Limb (tissue), 2 donors: ENCODE measurements at regions not wholly inside any gene's neighbourhood (a gene's known extent, or its start where the extent isn't known, plus 50 kb on each side); places are given as distances from the start of the nearest gene placed in this dataset.

Source experiments
- DNase-seq, 2 donors: peaks; one replicate each; pipeline ENCODE4 v3.0.0-alpha.2; 2016; ENCODE audit errors: extremely low spot score in 2 of 2

DNA sequence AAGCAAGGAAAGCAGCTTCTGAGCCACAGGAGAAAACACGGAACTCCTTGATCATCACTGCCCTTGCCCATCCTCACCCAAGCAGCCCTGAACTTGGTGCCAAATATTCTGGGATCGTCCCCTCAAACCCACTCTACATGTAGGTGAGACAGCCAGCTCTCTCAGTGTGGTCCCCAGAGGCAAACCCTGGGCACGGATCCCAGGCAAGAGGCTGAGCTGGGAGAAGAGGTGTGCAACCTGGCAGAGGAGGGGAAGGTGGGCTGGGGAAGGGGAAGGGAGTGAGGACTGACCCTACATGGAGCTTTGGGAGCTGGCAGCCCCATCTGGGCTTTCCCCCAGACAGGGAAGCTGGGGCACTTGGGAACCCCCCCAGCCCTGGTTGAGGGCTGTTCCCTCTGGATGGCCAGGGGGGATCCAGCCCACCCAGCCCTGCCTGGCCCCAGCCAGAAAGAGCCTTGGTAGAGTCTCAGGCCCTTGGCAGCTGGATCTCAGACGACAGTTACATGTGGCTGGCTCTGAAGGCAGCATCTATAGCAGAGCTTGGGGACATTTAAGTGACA, 186.2 kb upstream of the CST7 start:
- DNase-seq, result peak in 1 of 2 donors; percentile 25

DNA sequence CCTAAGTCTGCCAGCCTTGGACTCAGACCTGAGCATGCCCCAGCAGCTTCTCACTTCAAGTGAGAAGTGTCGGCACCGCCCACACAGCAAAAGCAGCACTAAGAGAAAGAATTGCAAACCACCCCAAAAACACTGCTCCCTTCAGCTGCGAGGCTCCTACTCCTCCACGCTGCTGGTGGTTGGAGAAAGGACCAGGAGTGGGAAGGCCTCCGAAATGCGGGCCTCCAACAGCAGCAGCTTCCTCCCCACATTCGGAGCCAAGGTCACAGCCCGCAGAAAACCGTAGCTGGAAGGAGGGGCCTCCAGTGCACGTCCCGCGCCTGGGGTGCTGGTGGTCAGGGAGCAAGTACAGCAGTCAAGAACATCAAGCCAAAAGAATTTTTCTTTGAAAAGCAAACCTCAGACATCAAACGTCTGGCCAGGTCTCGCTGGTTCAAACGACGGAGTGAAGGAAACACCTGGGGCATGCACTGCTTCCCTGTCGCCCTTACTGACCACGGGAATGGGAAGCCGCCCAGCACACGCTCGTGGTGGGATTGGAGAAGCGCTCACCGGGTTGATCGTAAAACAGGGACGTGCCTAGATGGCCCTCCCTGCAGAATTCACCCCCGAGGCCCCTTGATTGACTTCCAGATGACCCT, 185.6 kb upstream of the CST7 start:
- peak in 1 of 2 donors; percentile 27 for DNase-seq

DNA sequence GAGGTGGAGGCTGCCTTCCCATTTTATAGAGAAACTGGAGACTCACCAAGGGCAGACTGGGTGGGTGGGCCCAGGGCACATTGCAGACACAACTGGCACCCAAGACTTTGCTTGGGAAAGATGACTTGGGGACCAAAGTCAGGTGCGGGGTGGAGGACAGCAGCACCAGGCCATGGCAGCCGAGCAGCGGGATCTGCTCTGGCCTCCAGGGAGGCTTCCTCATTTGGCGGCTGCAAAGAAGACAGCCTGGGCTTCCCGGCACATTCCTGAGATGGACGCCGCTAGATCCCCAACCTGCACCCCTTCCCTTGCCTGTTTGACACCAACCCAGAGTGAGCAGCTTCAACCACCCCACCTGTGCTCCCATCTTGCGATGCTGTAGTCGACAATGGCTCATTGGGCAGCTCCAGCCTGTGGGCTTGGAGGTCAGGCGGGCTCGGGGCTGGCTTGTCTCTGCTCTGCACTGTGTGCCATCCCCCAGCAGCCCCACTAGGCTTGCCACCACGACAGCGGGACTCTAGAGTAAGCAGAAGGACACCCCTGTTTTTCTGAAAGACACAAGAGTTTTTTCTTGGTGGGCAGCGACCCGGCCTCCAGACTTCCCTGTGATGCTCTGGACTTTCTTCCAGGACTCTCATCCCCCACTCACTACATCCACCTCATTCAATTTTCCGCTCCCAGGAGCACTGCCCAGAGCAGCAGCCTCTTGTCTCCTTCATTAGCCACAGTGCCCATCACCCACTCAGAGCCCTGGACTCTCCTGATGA, 184.9 kb upstream of the CST7 start:
- DNase-seq, result no peak

DNA sequence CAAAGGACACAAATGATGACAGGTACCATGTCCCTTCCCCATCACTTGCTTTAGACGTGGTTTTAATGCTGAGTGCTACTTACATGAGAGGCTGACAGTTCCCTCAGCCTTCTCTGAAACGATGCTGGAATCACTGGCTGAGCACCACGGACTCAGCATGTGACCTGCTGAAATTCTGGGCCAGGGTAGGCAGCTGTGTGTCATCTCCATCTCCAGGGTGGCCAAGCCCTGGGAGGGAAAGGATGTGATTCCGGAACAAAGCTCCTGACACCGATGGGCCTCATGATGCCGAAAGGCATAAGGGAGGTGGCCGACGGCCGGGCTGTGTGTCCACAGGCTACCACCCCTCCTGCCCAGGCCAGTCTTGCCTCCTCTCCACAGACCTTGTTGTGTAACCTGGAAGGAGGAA, 184.3 kb upstream of the CST7 start:
- DNase-seq, result no peak

DNA sequence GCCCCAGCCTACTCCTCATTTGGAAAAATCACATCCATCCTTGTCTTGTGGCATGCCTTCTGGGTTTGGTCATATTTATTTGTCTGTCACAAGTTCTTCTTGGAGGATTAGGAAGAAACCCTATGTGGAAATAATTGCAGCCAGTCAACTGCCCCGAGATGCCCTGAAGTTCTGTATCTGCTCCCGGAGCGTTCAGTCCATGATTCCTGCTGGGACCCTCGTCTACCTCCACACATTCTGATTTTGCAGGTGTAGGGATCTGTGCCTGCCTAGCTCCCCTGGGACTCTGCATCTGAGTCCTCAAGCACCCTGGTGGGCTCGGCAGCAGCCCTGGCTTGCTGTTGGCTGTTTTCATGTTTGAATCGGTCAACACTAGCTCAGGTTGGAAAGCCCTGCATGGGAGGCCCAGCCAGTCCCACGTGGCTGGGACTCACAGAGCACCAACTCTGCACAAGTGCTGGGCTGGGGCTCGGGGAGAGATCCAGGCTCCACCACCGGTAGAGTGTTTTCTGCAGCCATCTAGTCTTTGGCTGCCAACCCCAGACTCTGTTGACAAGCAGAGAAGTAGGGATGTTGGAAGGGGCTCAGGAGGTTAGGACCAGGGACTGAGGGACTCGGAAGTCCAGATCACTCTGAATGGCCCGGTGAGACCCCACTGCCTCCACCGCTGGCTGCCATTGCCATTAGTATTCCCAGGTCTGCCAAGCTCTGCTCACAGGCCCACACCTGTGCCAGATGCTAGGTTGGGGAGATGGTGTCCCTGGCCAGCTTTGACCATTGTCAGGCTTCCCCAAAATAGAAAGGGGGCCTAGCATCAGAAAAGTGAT, 183.5 kb upstream of the CST7 start:
- peak in 1 of 2 donors; percentile 11 for DNase-seq

DNA sequence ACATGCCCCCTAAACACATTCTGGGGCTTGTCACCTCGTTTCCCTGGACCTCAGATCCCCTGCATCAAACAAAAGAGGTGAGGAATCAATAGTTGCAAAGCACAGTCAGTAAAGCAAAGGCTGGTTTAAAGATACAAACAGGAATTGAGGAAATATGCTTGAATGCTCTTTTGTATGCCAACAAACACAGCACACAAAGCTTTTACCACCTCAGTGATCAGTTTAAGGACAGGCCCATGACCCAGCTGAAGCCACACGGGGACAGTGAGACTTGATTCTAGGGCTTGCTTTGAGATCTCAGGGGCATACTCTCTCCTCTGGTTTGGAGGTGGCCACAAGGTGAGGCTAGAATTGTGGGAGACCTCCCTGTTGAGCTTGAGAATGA, 182.9 kb upstream of the CST7 start:
- no peak for DNase-seq

DNA sequence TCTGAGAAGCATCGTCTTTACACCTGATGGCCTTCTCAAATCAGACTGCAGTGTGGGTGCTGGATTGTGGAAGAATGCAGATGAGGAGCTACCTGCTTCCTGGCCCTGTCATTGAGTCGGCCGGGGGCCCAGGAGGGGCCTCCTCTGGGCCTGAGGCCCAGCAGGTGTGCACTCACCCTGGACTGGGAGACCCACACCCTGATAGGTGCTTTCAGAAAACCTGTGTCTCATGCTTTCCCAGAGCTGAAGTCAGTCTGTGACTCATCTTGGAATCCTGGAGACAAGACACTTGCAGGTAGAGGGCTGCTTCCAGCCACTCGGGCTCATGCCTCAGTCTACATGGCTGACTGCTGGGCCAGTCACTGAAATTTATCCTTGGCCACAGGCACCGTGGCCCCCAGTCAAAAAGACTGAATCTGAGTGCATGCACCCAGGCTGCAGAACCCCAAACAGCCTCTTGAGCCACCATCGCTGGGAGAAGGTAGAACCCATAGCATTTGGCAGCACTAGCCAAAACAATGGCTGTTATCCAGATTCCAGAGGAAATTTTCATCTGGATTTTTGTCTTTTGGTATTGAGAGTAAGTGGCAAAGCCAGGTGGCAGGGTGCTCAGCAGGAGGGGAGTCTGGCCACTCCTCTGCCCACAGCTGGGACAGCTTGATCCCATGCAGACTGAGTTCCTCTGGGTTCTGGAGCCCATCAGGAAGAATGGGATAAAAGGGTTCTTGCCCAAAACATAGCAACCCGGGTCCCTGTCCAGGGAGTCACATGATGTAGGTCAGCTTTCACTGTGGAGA, 182.0 kb upstream of the CST7 start:
- DNase-seq, result peak in 1 of 2 donors; percentile 12

DNA sequence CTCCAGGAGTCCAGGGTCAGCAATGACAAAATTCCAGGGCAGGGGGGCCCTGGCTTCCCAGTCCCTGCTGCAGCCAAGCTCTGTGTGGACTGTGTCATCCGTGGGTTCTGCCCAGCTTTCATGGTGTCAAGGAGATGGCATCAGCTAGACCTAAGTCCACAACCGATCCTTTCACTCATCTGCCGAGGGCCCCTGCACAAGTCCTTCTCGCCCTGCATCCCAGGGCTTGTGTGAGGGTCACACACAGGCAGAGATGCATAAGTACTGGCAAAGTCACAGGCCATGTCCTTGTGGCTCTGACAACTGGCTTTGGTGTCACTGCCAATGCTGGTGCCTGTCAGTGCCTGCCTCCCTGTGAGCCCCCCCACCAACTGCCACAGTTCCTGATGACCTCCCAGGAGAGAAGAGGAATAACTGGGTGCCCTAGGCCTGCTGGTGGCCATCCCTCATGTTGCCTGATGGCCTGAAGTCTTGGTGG, 181.4 kb upstream of the CST7 start:
- DNase-seq, result peak in 1 of 2 donors; percentile 20

DNA sequence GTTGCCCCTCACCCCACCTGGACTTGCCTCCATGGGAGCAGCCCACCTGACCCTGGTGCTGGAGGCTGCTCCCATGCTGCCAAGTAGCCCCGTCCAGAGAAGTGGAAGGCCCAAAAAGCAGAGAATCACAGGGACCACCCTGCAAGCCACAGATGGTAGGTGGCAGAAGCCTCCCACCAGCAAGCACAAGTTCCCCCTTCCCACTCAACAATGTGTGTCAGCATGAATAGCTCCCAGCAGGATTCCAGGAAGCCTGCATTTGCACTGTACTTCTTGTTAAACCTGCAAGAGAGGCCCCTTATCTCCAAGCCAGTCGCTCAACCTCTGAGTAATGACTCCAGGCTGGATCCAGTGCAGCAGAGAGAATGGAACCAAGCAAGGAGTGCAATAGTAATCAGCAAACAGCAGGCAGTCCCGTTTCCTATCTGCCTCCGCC, 180.8 kb upstream of the CST7 start:
- peak in 1 of 2 donors; percentile 28 for DNase-seq

DNA sequence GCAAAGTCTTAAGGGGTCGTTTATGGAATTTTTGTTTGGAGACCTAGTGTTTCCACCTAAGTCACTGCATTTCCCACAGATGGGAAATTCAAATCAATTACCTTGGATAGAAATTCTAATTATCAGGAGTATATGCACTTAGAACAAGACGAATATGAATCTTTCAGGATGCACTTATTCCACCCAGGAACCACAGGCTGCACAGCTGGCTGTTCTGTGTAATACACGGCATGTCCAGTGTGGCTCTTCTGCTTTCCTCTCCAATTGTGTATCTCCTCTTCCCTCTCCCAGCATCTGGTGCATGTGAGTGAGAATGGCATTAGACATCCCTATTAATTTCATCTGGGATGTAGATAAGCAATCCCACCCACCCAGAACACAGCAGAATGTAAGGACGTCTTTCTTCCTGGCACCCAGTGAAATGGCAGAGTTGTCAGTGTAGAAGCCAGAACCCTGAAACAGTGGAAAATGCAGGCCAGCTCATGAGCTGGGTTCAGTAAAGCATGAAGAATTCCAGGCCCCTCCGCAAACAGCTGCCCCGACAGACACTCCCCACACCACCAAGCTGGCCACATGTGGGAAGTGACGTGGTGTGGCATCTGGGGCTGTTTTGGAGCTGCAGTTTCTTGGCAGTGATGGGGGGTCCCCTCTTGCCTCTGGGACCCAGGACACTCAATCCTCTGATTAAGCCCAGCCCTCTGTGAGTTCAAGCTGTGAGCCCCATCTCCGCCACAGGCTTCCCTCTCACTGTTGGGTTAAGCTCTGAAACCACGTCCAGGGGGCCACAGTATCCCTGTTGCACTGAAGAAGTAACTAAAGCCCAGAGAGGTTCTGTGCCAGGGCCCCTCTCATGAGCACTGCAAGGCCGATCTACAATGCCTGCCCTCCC, 180.1 kb upstream of the CST7 start:
- DNase-seq, result peak in 1 of 2 donors; percentile 29

DNA sequence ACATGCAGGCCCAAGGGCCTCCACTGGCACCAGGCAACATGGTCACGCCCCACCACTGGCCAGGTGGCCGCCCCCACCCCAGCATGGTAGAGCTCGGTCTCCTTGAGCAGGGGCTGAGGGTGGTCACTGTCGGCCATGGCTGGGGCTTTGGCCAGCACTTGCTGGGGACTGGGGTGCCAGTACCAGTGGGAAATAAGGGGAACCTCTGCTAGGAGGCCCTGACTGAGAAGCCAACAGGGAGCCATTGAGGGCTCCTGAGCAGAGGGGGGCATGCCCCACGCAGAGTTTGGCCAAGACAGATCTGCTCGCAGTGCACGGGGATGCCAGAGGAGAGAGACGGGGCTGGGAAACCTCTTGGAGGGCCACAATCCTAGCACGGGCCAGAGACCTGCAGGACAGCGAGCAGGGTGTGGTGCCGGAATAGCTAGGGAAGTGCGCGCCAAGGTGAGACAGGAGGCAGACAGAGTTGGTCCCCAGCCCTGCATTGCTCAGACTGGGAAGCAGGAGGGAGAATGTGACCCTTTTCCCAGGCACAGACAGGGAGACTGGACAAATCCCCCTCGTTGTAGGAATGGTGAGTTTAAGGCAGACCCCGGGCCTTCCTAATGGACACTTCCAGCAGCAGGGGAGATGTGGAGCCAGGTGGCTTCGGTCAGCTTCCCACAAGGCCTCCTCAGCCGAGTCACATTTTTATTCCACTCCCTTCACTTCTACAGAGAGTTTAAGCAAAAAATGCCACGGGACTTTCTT, 179.0 kb upstream of the CST7 start:
- peak in 1 of 2 donors; percentile 21 for DNase-seq

DNA sequence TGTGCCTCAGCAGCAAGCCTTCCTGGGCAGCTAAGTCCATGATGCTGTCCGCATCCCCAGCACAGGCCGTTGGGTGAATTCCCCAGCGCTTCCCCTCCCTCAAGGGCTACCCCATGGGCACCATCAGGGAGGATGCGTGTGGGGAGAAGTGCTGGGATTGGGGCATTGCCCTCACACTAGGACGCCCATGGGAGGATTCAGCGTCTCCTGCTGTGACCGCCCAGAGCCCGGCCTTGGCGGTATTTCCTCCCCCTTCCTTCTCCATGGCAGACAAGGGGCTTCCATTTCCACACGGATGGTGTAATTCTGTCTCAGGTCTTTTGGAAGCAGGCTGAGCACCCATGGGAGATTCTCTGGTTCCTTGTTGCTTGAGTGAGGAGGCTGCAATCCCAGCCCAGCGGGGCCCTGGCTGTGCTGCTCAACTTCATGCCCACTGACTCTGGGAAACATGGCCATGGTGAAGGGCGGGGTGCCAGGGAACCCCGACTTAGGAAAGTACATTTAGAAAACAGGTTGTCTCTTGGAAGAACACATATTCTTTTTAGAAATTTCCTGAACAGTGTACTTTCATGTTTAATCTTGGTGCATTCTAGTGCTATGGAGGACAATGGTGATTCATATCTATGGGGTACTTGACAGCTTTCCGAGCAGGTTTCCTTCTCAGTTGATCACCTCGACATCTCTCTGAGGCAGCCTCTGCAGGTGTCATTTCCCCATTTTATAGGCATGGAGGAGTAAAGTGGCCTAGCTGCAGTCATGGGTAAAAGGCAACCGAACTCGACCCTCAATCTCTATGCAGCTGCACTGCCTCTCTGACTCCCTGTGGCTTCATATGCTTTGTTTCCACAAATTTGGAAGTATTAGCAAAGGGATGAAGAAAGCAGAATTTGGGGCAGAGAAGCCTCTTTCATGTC, 178.2 kb upstream of the CST7 start:
- DNase-seq, result peak in 1 of 2 donors; percentile 20

DNA sequence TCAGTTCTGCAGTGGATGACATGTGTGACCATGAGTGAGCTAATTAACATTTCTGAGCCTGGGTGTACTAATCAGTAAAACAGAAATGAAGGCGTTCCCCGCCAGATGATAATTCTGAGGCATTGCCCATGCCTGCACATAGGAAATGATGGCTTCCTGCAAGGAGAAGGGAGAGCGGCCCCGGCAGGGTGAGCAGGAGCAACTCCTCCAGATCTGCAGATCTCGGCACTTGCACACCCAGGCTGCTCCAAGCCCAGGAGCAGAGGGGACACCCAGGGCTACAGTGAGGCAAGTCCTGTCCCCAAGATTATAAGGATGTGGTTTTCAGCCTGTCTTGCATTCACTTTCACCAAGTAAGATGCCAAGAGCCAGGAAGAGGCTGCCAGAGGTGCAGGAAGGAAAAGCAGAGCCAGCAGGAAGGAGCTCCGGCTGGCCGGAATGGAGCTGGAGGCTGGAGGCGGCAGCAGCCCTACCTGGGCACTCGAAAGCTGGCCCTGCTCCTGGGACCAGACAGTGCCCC, 177.5 kb upstream of the CST7 start:
- DNase-seq, result peak in 1 of 2 donors; percentile 23

DNA sequence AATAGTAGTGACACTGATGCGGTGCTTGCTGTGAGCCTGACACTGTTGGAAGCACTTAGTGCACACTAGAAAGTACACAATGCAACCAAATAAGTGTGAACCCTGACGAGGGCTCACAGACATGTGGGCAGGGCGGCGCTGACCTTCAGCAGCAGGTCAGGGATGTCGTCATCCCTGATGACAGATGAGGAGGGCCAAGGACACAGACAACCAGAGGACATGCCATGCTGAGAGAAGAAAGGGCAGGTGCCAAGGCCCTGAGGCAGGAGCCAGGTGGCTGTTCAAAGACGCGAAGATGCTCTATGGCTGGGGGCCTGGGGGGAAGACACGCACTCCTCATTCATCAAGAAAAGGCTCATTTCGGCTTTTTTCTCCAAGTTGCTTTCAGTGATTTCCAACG, 176.4 kb upstream of the CST7 start:
- DNase-seq, result peak in 1 of 2 donors; percentile 16

DNA sequence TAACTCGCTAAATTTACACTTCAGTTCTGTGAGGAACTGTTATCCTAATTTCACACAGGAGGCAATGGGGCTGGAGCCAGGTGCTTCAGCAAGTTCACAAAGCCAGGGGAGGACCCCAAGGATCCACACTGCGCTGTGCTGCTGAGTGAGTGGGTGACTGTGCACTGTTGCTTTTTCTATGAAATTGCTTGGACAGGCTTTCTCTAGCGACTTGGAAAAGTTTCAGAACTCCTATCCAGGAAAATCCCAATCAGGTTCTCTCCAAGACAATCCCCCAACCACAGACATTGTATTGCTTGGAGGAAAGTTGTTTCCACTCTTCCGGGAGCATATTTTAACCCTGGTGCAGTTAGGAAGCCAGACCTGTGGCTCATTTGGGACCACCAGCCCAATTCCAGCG, 175.9 kb upstream of the CST7 start:
- peak in 1 of 2 donors; percentile 14 for DNase-seq

DNA sequence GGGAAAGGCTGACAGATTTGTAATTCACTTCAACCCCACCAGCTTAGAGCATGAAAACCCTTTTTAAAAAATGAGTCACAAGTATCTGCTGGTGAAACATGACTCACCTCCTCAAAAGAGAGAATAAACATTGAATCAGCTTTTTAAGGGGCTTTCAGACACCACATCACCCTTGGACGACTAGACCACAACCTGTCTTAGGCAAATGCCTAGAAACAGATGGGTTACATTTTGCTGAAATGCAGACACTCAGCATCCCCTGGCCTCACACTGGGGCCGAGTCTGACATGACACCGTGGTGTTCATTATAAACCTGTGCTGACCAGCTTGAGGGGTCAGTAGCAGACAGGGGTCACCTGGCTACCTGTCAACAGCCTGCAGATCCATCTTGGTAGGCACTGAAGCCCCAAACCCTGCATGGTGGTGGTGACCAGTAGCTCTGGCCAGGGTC, 175.3 kb upstream of the CST7 start:
- peak in 1 of 2 donors; percentile 14 for DNase-seq

DNA sequence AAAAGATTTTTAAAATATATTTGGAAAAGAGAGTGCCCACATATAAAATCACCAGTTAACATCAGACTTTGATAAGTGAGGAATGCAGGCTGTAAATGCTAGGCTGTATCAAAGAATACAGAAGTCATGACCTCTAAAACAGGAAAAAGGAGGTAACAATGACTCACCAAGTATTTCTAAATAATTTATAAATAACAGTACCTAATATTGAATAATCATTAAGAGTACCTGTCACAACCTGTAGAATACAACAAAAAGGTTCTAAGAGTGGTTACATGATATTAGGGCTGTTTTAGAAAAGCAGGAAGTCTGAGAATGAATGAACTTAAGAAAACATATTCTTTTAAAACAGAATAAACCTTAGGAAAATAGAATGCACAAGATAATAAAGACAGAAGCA, 173.1 kb upstream of the CST7 start:
- DNase-seq, result no peak
